Endothelial cell of umbilical vein (primary cell): ENCODE measurements at regions not wholly inside any gene's neighbourhood (a gene's known extent, or its start where the extent isn't known, plus 50 kb on each side); places are given as distances from the start of the nearest gene placed in this dataset.

Experiments
- BruUV-seq: library from RNA; stranded (reverse); fragments of 400-500 nt; replicated peaks from 2 replicates; lab custom pipeline; 2021; lab: Mats Ljungman, UMichigan
- CTCF ChIA-PET: fragments of 300-600, 350-600 bp; sonication (Branson Sonifier 250); formaldehyde crosslinking; loops from one replicate; lab custom pipeline; 2021; ENCODE audit warnings: antibody characterized with exemption, inconsistent platforms; lab: Charles Lee
- POLR2A ChIA-PET: fragments of 300-600, 350-600 bp; sonication (Branson Sonifier 250); formaldehyde crosslinking; loops from one replicate; lab custom pipeline; 2021; ENCODE audit warnings: antibody characterized with exemption, inconsistent platforms; lab: Charles Lee
- DNase-seq: peaks from one replicate; pipeline ENCODE4 v3.0.0-alpha.2; 2011; ENCODE audit warnings: low read depth, low spot score
- FAIRE-seq: peaks from 2 replicates; lab custom pipeline; 2011; peaks lifted over from hg19 to GRCh38; lab: Jason Lieb, UNC
- H2AFZ ChIP-seq: 2 replicates; pipeline ENCODE4 v1.6.0; 2012; ENCODE audit warnings: low read depth, low read length, control low read depth, inconsistent platforms
- H3K27ac ChIP-seq: 2 replicates; pipeline ENCODE4 v1.5.1; 2011; ENCODE audit warnings: low read depth, mild to moderate bottlenecking, control low read depth, low read length, moderate library complexity; ENCODE audit not compliant: insufficient read depth
- H3K27me3 ChIP-seq, 2 experiments: 2 replicates each; pipeline versions ENCODE4 v1.6.0 to v1.6.1; 2011; ENCODE audit warnings: low read length in 2 of 2, mixed read lengths in 1 of 2; ENCODE audit not compliant: control insufficient read depth in 2 of 2, insufficient read depth in 2 of 2
- H3K36me3 ChIP-seq, 2 experiments: 2 replicates in 1 of 2; 3 replicates in 1 of 2; pipeline ENCODE4 v1.5.1; 2011; ENCODE audit warnings: low read length in 2 of 2, mild to moderate bottlenecking in 1 of 2, moderate library complexity in 1 of 2; ENCODE audit not compliant: control insufficient read depth in 2 of 2, insufficient read depth in 2 of 2; ENCODE audit errors: extremely low read depth in 1 of 2
- H3K4me1 ChIP-seq: 3 replicates; pipeline ENCODE4 v1.5.1; 2011; ENCODE audit warnings: mild to moderate bottlenecking, low read length; ENCODE audit not compliant: control insufficient read depth, insufficient read depth; ENCODE audit errors: extremely low read depth
- H3K4me2 ChIP-seq: 2 replicates; pipeline ENCODE4 v1.6.1; 2011; ENCODE audit warnings: low read length, control low read depth, mixed read lengths; ENCODE audit not compliant: insufficient read depth
- H3K4me3 ChIP-seq, 3 experiments: fragments of 200-600 bp in 1 of 3; sonication (generic), shearing (Covaris generic) in 1 of 3; replicated peaks in 1 of 3; 2 replicates each; pipeline ENCODE4 v1.5.1; 2011 to 2016; ENCODE audit warnings: control low read depth in 3 of 3, low read length in 3 of 3, mild to moderate bottlenecking in 2 of 3, inconsistent platforms in 1 of 3, low read depth in 1 of 3, moderate library complexity in 1 of 3; ENCODE audit not compliant: insufficient read depth in 1 of 3
- H3K79me2 ChIP-seq: 2 replicates; pipeline ENCODE4 v1.6.0; 2012; ENCODE audit warnings: low read length, inconsistent platforms; ENCODE audit not compliant: control insufficient read depth, insufficient read depth
- H3K9ac ChIP-seq: replicated peaks from 2 replicates; pipeline ENCODE3; 2011; ENCODE audit warnings: low read length, control low read depth; ENCODE audit not compliant: insufficient read depth; ENCODE audit errors: extremely low read depth
- H3K9me1 ChIP-seq: replicated peaks from 3 replicates; pipeline ENCODE4 v1.6.0; 2011; ENCODE audit warnings: mild to moderate bottlenecking, low read length; ENCODE audit not compliant: control insufficient read depth, insufficient read depth; ENCODE audit errors: extremely low read depth
- H3K9me3 ChIP-seq: replicated peaks from 2 replicates; pipeline ENCODE4 v1.5.1; 2012; ENCODE audit warnings: low read length, inconsistent platforms; ENCODE audit not compliant: control insufficient read depth, insufficient read depth
- H4K20me1 ChIP-seq: replicated peaks from 2 replicates; pipeline ENCODE3; 2011; ENCODE audit warnings: mild to moderate bottlenecking, low read length; ENCODE audit not compliant: control insufficient read depth, insufficient read depth; ENCODE audit errors: extremely low read depth
- CTCF ChIP-seq, 2 donors: IDR thresholded peaks; 1 replicate in 1 of 2; 2 replicates in 1 of 2; pipeline ENCODE4 v1.5.1; 2011; ENCODE audit warnings: low read length in 2 of 2, mild to moderate bottlenecking in 2 of 2, moderate library complexity in 2 of 2, control low read depth in 1 of 2, inconsistent platforms in 1 of 2, low read depth in 1 of 2; ENCODE audit not compliant: insufficient read depth in 1 of 2; ENCODE audit errors: extremely low read depth in 1 of 2
- EZH2 ChIP-seq: IDR thresholded peaks from 2 replicates; pipeline ENCODE4 v1.6.1; 2012; ENCODE audit warnings: borderline replicate concordance, low read depth, mild to moderate bottlenecking, moderate library complexity, low read length, inconsistent platforms; ENCODE audit not compliant: severe bottlenecking
- FOS ChIP-seq: IDR thresholded peaks from 2 replicates; pipeline ENCODE4 v1.6.1; 2011; ENCODE audit warnings: mild to moderate bottlenecking, low read length, moderate library complexity, borderline replicate concordance; ENCODE audit not compliant: insufficient read depth
- JUN ChIP-seq: IDR thresholded peaks from 2 replicates; pipeline ENCODE4 v1.6.1; 2011; ENCODE audit warnings: borderline replicate concordance, low read depth; ENCODE audit not compliant: insufficient read length, insufficient read depth
- MAX ChIP-seq: IDR thresholded peaks from 2 replicates; pipeline ENCODE4 v1.6.1; 2011; ENCODE audit not compliant: insufficient read depth, insufficient read length
- MYC ChIP-seq: IDR thresholded peaks from one replicate; pipeline ENCODE4 v1.6.1; 2011; ENCODE audit warnings: mild to moderate bottlenecking, low read depth, low read length
- POLR2A ChIP-seq: IDR thresholded peaks from 2 replicates; pipeline ENCODE4 v1.6.1; 2012; ENCODE audit warnings: low read depth, mild to moderate bottlenecking, control low read depth, low read length
- POLR2AphosphoS5 ChIP-seq: IDR thresholded peaks from 2 replicates; pipeline ENCODE4 v1.6.1; 2012; ENCODE audit warnings: low read depth, mild to moderate bottlenecking, control low read depth, low read length, moderate library complexity; ENCODE audit not compliant: insufficient read depth
- dilution Hi-C: fragments of 300-500 bp; cut with MboI; formaldehyde crosslinking; loops from one replicate; pipeline ENCODE4 v1.15.0; 2019; ENCODE audit warnings: low sequenced_read_pairs; ENCODE audit not compliant: extremely low pct_ligation_motif_present
- intact Hi-C: fragments of 100-400 bp; cut with micrococcal nuclease; formaldehyde crosslinking; loops from one replicate; pipeline ENCODE4 v1.10.0; 2022

- Histone ChIP-seq H3K36me3 (no peaks in the 10 kb centered on the region), H3K4me3 (no peak overlapping the region), H3K4me2 (no peak overlapping the region), H3K27me3 (no peaks in the 10 kb centered on the region), H4K20me1 (no peaks in the 10 kb centered on the region), H3K9me1 (no peaks in the 10 kb centered on the region), H3K4me1 (peaks cover 8% of the 10 kb centered on the region), H3K27ac (no peak overlapping the region), H2AFZ (no peak overlapping the region), H3K9ac (peak overlapping the region; percentile 33), H3K79me2 (no peaks in the 10 kb centered on the region), H3K9me3 (no peaks in the 10 kb centered on the region)
- intact Hi-C loops: loop anchor here (1.0 to 10.0 kb wide), 4 partner anchors 213 to 1940 kb away; no protein-coding TSS in a partner anchor
- peak; percentile 29 to 47 for TF ChIP-seq CTCF (IDR thresholded peaks at IDR 0.05; ENCODE audit: extremely low read depth in 1 of 2, insufficient read depth in 1 of 2, low read depth in 1 of 2, low read length in 2 of 2)
- no peak for TF ChIP-seq MAX
- POLR2A ChIA-PET: interaction anchor here (0.6 kb wide), 1 partner anchor 590 kb away, joined by 3 read pairs; no protein-coding TSS in a partner anchor
- CTCF ChIA-PET: interaction anchor here (0.6 to 3.0 kb wide), 104 partner anchors 8 to 1940 kb away, joined by 3 to 98 read pairs (median 4); no protein-coding TSS in a partner anchor
- peak; percentile 67 for DNase-seq
- BruUV-seq: no TSS peak
- dilution Hi-C loops: no loop called here
- FAIRE-seq: peak; percentile 68
Measured at GRCh38 chr5:99104538-99105132, 175.8 kb upstream of the CHD1 start.

- Histone ChIP-seq H3K4me3 (no peak overlapping the region), H3K79me2 (no peaks in the 10 kb centered on the region), H3K4me1 (peaks cover 8% of the 10 kb centered on the region), H3K27ac (no peak overlapping the region), H3K4me2 (no peak overlapping the region), H3K36me3 (no peaks in the 10 kb centered on the region), H2AFZ (no peak overlapping the region), H4K20me1 (no peaks in the 10 kb centered on the region), H3K9me1 (no peaks in the 10 kb centered on the region), H3K9me3 (no peaks in the 10 kb centered on the region), H3K27me3 (no peaks in the 10 kb centered on the region), H3K9ac (no peak overlapping the region)
- dilution Hi-C loops (no loop called here), intact Hi-C loops (loop anchor here (10.0 kb wide), 2 partner anchors 1513 to 1943 kb away; no protein-coding TSS in a partner anchor)
- no peak for TF ChIP-seq FOS
- no peak for TF ChIP-seq MAX
- TF ChIP-seq EZH2: no peak
- no peak for TF ChIP-seq MYC
- no peak for TF ChIP-seq CTCF (IDR thresholded peaks at IDR 0.05; ENCODE audit: extremely low read depth in 1 of 2, insufficient read depth in 1 of 2, low read depth in 1 of 2, low read length in 2 of 2)
- no peak for TF ChIP-seq POLR2A
- no peak for TF ChIP-seq JUN
- no peak for TF ChIP-seq POLR2AphosphoS5
- CTCF ChIA-PET: interaction anchor here (0.9 to 1.9 kb wide), 2 partner anchors 10 to 1210 kb away, joined by 3 to 11 read pairs; no protein-coding TSS in a partner anchor
- FAIRE-seq: no peak
- no TSS peak for BruUV-seq
- DNase-seq: no peak
- POLR2A ChIA-PET: no interaction called here
Measured at GRCh38 chr5:99102073-99102697, 173.4 kb upstream of the CHD1 start.
